AG09309 (cell line): ENCODE measurements at regions not wholly inside any gene's neighbourhood (a gene's known extent, or its start where the extent isn't known, plus 50 kb on each side); places are given as distances from the start of the nearest gene placed in this dataset.

Experiments used
- DNase-seq: peaks from one replicate; pipeline ENCODE4 v3.0.0-alpha.2; 2010; ENCODE audit warnings: low read depth
- H3K4me3 ChIP-seq: 2 replicates; pipeline ENCODE4 v1.5.1; 2011; ENCODE audit warnings: mild to moderate bottlenecking, low read depth, low read length, moderate library complexity; ENCODE audit not compliant: control insufficient read depth
- TF ChIP-seq, protein P1 (sequence below): IDR thresholded peaks from 2 replicates; pipeline ENCODE4 v1.5.1; 2011; ENCODE audit warnings: mild to moderate bottlenecking, low read depth, low read length, inconsistent platforms; ENCODE audit not compliant: insufficient read depth, control insufficient read depth; ENCODE audit errors: missing control alignments

DNA sequence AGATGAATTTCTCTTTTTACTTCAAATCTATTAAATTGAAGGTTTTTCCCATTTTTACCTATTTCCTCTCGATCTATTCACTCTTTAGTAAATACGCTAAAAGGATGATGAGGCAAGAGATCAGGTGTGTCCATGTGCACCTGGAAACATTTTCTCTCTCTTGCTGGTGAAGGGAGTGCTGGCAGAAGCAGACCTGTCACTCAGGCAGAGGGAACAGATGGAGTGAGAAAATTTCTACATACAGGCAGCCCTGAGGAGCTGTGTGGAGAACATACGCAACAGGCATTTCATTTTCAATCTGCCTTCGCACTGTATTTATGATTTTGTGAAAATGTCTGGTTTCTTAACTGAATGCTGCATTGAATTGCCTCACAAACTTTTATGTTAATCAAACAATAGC is 249.5 kb downstream of the GPM6A start:
- TF ChIP-seq, protein P1, sequence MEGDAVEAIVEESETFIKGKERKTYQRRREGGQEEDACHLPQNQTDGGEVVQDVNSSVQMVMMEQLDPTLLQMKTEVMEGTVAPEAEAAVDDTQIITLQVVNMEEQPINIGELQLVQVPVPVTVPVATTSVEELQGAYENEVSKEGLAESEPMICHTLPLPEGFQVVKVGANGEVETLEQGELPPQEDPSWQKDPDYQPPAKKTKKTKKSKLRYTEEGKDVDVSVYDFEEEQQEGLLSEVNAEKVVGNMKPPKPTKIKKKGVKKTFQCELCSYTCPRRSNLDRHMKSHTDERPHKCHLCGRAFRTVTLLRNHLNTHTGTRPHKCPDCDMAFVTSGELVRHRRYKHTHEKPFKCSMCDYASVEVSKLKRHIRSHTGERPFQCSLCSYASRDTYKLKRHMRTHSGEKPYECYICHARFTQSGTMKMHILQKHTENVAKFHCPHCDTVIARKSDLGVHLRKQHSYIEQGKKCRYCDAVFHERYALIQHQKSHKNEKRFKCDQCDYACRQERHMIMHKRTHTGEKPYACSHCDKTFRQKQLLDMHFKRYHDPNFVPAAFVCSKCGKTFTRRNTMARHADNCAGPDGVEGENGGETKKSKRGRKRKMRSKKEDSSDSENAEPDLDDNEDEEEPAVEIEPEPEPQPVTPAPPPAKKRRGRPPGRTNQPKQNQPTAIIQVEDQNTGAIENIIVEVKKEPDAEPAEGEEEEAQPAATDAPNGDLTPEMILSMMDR = no peak
- H3K4me3 ChIP-seq = no peak overlapping the region
- DNase-seq = no peak
